A673 (cell line): ENCODE measurements at regions not wholly inside any gene's neighbourhood (a gene's known extent, or its start where the extent isn't known, plus 50 kb on each side); places are given as distances from the start of the nearest gene placed in this dataset.

Experiments
- BruUV-seq: library from RNA; stranded (reverse); fragments of 400-500 nt; replicated peaks from 2 replicates; lab custom pipeline; 2021; lab: Mats Ljungman, UMichigan
- CTCF ChIA-PET: fragments of 300-600 bp; sonication (Branson Sonifier 250); formaldehyde crosslinking; loops from one replicate; lab custom pipeline; 2022; ENCODE audit warnings: antibody characterized with exemption; lab: Charles Lee
- POLR2A ChIA-PET: fragments of 300-600 bp; sonication (Branson Sonifier 250); formaldehyde crosslinking; loops from one replicate; lab custom pipeline; 2022; ENCODE audit warnings: antibody characterized with exemption; ENCODE audit not compliant: low non-redundant PET; lab: Charles Lee
- DNase-seq: peaks from one replicate; pipeline ENCODE4 v3.0.0-alpha.2; 2015; ENCODE audit warnings: low spot score
- H3K27ac ChIP-seq: fragments of 200-600 bp; sonication (generic); 2 replicates; pipeline ENCODE4 v1.5.1; 2016; ENCODE audit warnings: mixed run types, low read depth, mild to moderate bottlenecking, mixed read lengths, antibody characterized with exemption, low read length; ENCODE audit not compliant: poor library complexity, severe bottlenecking
- H3K27me3 ChIP-seq: fragments of 200-600 bp; sonication (generic); replicated peaks from 2 replicates; pipeline ENCODE4 v1.6.1; 2017; ENCODE audit warnings: mixed run types, low read depth, mild to moderate bottlenecking, mixed read lengths, antibody characterized with exemption, low read length; ENCODE audit not compliant: insufficient read depth, poor library complexity
- H3K36me3 ChIP-seq: fragments of 200-600 bp; sonication (generic); 2 replicates; pipeline ENCODE4 v1.6.1; 2016; ENCODE audit warnings: mixed run types, mild to moderate bottlenecking, mixed read lengths, antibody characterized with exemption, low read length; ENCODE audit not compliant: insufficient read depth, poor library complexity, severe bottlenecking
- H3K4me1 ChIP-seq: fragments of 200-600 bp; sonication (generic); 2 replicates; pipeline ENCODE4 v1.6.1; 2017; ENCODE audit warnings: mixed run types, mild to moderate bottlenecking, mixed read lengths, antibody characterized with exemption, low read length; ENCODE audit not compliant: insufficient read depth, poor library complexity, severe bottlenecking
- H3K4me3 ChIP-seq: fragments of 200-600 bp; sonication (generic); 2 replicates; pipeline ENCODE4 v1.5.1; 2016; ENCODE audit warnings: low read depth, mixed run types, mild to moderate bottlenecking, mixed read lengths, low read length; ENCODE audit not compliant: poor library complexity, severe bottlenecking
- H3K9me3 ChIP-seq: fragments of 200-600 bp; sonication (generic); 2 replicates; pipeline ENCODE4 v1.6.1; 2016; ENCODE audit warnings: mixed run types, low read depth, mild to moderate bottlenecking, mixed read lengths, antibody characterized with exemption, low read length; ENCODE audit not compliant: poor library complexity, severe bottlenecking
- EZH2 ChIP-seq: fragments of 200-600 bp; sonication (generic); IDR thresholded peaks from 2 replicates; pipeline ENCODE4 v1.6.1; 2017; ENCODE audit warnings: borderline replicate concordance, low read depth, mild to moderate bottlenecking, mixed read lengths, antibody characterized with exemption, low read length; ENCODE audit not compliant: poor library complexity, severe bottlenecking
- intact Hi-C: fragments of 100-400 bp; cut with micrococcal nuclease; formaldehyde crosslinking; loops from one replicate; pipeline ENCODE4 v1.10.0; 2022; ENCODE audit not compliant: unreplicated experiment
- TF ChIP-seq, protein P1 (sequence below): fragments of 300-800, 200-600 bp; sonication (generic); conservative IDR thresholded peaks from 2 replicates; pipeline ENCODE4 v1.5.1; 2017; ENCODE audit warnings: low read depth, mild to moderate bottlenecking, antibody characterized with exemption, low read length, moderate library complexity, mixed read lengths

DNA sequence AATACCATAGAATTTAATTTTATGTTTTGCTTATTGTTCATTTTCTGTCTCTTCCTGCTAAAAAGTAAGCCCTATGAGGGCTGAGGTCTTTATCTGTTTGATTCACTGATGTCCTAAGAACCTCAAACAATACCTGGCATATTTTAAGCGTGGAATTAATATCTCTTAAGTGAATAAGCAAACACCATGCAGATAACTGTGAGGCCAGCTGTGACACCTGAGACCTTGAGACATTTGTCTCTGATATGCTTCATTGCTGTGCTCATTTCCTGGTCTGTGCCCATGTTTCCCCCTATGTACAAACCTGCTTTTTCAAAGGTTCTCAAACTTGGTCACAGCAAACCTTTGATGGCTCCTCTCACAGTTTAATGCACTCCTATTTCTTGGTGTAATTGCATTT is 254.6 kb downstream of the COG6 start:
- Histone ChIP-seq H3K4me1 (no peaks in the 10 kb centered on the region), H3K36me3 (no peaks in the 10 kb centered on the region), H3K4me3 (no peak overlapping the region), H3K27ac (no peak overlapping the region), H3K27me3 (no peaks in the 10 kb centered on the region), H3K9me3 (no peaks in the 10 kb centered on the region)
- POLR2A ChIA-PET: no interaction called here
- CTCF ChIA-PET: no interaction called here
- DNase-seq: no peak
- BruUV-seq: no TSS peak
- TF ChIP-seq, protein P1, sequence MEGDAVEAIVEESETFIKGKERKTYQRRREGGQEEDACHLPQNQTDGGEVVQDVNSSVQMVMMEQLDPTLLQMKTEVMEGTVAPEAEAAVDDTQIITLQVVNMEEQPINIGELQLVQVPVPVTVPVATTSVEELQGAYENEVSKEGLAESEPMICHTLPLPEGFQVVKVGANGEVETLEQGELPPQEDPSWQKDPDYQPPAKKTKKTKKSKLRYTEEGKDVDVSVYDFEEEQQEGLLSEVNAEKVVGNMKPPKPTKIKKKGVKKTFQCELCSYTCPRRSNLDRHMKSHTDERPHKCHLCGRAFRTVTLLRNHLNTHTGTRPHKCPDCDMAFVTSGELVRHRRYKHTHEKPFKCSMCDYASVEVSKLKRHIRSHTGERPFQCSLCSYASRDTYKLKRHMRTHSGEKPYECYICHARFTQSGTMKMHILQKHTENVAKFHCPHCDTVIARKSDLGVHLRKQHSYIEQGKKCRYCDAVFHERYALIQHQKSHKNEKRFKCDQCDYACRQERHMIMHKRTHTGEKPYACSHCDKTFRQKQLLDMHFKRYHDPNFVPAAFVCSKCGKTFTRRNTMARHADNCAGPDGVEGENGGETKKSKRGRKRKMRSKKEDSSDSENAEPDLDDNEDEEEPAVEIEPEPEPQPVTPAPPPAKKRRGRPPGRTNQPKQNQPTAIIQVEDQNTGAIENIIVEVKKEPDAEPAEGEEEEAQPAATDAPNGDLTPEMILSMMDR: no peak
- TF ChIP-seq EZH2: no peak
- intact Hi-C loops: no loop called here

GRCh38 chr13:39910833-39911232 is 255.4 kb downstream of the COG6 start:
- BruUV-seq: no TSS peak
- ChIA-PET CTCF (no interaction called here), POLR2A (no interaction called here)
- no peak for DNase-seq
- H3K36me3 ChIP-seq: no peaks in the 10 kb centered on the region
- TF ChIP-seq, protein P1: no peak
- TF ChIP-seq EZH2: no peak
- H3K27me3 ChIP-seq: no peaks in the 10 kb centered on the region
- H3K27ac ChIP-seq: no peak overlapping the region
- no peaks in the 10 kb centered on the region for H3K9me3 ChIP-seq
- no peaks in the 10 kb centered on the region for H3K4me1 ChIP-seq
- no peak overlapping the region for H3K4me3 ChIP-seq
- intact Hi-C loops: no loop called here

DNA sequence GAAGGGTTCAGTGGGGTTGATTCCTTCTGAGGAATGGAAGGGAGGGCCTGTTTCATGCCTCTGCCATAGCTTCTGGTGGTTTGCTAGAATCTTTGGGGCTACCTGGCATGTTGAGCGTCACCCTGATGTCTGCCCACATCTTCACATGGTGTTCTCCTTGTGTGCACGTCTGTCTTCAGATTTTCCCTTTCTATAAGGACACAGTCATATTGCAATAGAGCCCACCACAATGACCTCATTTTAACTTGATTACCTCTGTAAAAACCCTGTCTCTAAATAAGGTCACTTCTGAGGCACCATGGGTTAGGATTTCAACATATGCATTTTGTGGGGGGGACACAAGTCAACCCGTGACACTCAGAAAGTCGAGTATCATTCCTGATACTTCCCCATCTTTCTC is 257.9 kb downstream of the COG6 start:
- no peak for TF ChIP-seq EZH2
- TF ChIP-seq, protein P1: no peak
- CTCF ChIA-PET: no interaction called here
- H3K27ac ChIP-seq: no peak overlapping the region
- no TSS peak for BruUV-seq
- no peaks in the 10 kb centered on the region for H3K4me1 ChIP-seq
- POLR2A ChIA-PET: no interaction called here
- no peak overlapping the region for H3K4me3 ChIP-seq
- intact Hi-C loops: no loop called here
- no peaks in the 10 kb centered on the region for H3K27me3 ChIP-seq
- H3K36me3 ChIP-seq: no peaks in the 10 kb centered on the region
- no peak for DNase-seq
- H3K9me3 ChIP-seq: no peaks in the 10 kb centered on the region
